HAP-1 (cell line): ENCODE measurements at regions not wholly inside any gene's neighbourhood (a gene's known extent, or its start where the extent isn't known, plus 50 kb on each side); places are given as distances from the start of the nearest gene placed in this dataset.
"Not testable (repeated sequence)": the region's sequence is repeated elsewhere in the genome, so short reads cannot be mapped to it uniquely, and the experiment has no call there.

ENCODE experiments used
- DNase-seq, 2 experiments: peaks; one replicate each; pipeline ENCODE4 v3.0.0-alpha.2; 2016 to 2020; ENCODE audit warnings: low spot score in 2 of 2
- H3K27me3 ChIP-seq: fragments of 250-450 bp; sonication (Bioruptor Pico); 2 replicates; pipeline ENCODE4 v1.5.1; 2020; ENCODE audit warnings: low read depth, mild to moderate bottlenecking, moderate library complexity
- H3K36me3 ChIP-seq: fragments of 250-450 bp; sonication (Bioruptor Pico); replicated peaks from 2 replicates; pipeline ENCODE4 v1.5.1; 2020; ENCODE audit warnings: mild to moderate bottlenecking
- H3K4me1 ChIP-seq: fragments of 250-450 bp; sonication (Bioruptor Pico); 2 replicates; pipeline ENCODE4 v1.5.1; 2020; ENCODE audit warnings: mild to moderate bottlenecking
- H3K4me3 ChIP-seq: fragments of 250-450 bp; sonication (Bioruptor Pico); 2 replicates; pipeline ENCODE4 v1.5.1; 2020; ENCODE audit warnings: mild to moderate bottlenecking, moderate library complexity
- H3K9me3 ChIP-seq: fragments of 250-450 bp; sonication (Bioruptor Pico); 2 replicates; pipeline ENCODE4 v1.5.1; 2020; ENCODE audit warnings: mild to moderate bottlenecking, moderate library complexity
- in situ Hi-C: fragments of 300-500 bp; cut with MboI; formaldehyde crosslinking; loops from 3 replicates; pipeline ENCODE4 v1.14.3; 2020; ENCODE audit warnings: low sequenced_read_pairs, inconsistent platforms, mixed read lengths

GRCh38 chr13:64160479-64160878, 2744.8 kb upstream of the PCDH20 start:
- H3K27me3 ChIP-seq, result no peaks in the 10 kb centered on the region
- in situ Hi-C loops, result no loop called here
- no peaks in the 10 kb centered on the region for H3K4me1 ChIP-seq
- H3K4me3 ChIP-seq, result no peak overlapping the region
- no peaks in the 10 kb centered on the region for H3K9me3 ChIP-seq
- no peak for DNase-seq
- H3K36me3 ChIP-seq, result no peaks in the 10 kb centered on the region

GRCh38 chr13:64158908-64159307, 2743.3 kb upstream of the PCDH20 start:
- no peak for DNase-seq
- Histone ChIP-seq H3K36me3 (no peaks in the 10 kb centered on the region), H3K9me3 (no peaks in the 10 kb centered on the region), H3K4me1 (no peaks in the 10 kb centered on the region), H3K4me3 (no peak overlapping the region), H3K27me3 (no peaks in the 10 kb centered on the region)
- in situ Hi-C loops, result no loop called here

- Histone ChIP-seq H3K4me1 (no peaks in the 10 kb centered on the region), H3K36me3 (no peaks in the 10 kb centered on the region), H3K9me3 (no peaks in the 10 kb centered on the region), H3K27me3 (no peaks in the 10 kb centered on the region), H3K4me3 (no peak overlapping the region)
- in situ Hi-C loops, result no loop called here
- peak in 1 of 2 experiments; percentile 8 for DNase-seq
These were observed 2738.9 kb upstream of the PCDH20 start for GRCh38 chr13:64154514-64154913.

- no peak overlapping the region for H3K4me3 ChIP-seq
- in situ Hi-C loops, result no loop called here
- H3K36me3 ChIP-seq, result no peaks in the 10 kb centered on the region
- DNase-seq, result no peak
- no peaks in the 10 kb centered on the region for H3K27me3 ChIP-seq
- peaks cover 3% of the 10 kb centered on the region; the same call in 1 of the 2 replicates for H3K4me1 ChIP-seq
- H3K9me3 ChIP-seq, result no peaks in the 10 kb centered on the region
These were observed 2715.0 kb upstream of the PCDH20 start for GRCh38 chr13:64130600-64130999.

GRCh38 chr13:64130171-64130570, 2714.5 kb upstream of the PCDH20 start:
- H3K36me3 ChIP-seq, result no peaks in the 10 kb centered on the region
- H3K9me3 ChIP-seq, result no peaks in the 10 kb centered on the region
- in situ Hi-C loops, result no loop called here
- peaks cover 6% of the 10 kb centered on the region; the same call in 1 of the 2 replicates for H3K4me1 ChIP-seq
- no peak for DNase-seq
- no peak overlapping the region for H3K4me3 ChIP-seq
- no peaks in the 10 kb centered on the region for H3K27me3 ChIP-seq

- no peak for DNase-seq
- H3K4me3 ChIP-seq, result no peak overlapping the region
- H3K4me1 ChIP-seq, result peaks cover 6% of the 10 kb centered on the region; the same call in 1 of the 2 replicates
- in situ Hi-C loops, result no loop called here
- no peaks in the 10 kb centered on the region for H3K27me3 ChIP-seq
- H3K9me3 ChIP-seq, result no peaks in the 10 kb centered on the region
- H3K36me3 ChIP-seq, result no peaks in the 10 kb centered on the region
These were observed 2712.2 kb upstream of the PCDH20 start for GRCh38 chr13:64127856-64128255.

- Histone ChIP-seq H3K4me3 (no peak overlapping the region), H3K27me3 (no peaks in the 10 kb centered on the region), H3K36me3 (no peaks in the 10 kb centered on the region), H3K9me3 (no peaks in the 10 kb centered on the region), H3K4me1 (peaks cover 6% of the 10 kb centered on the region; the same call in 1 of the 2 replicates)
- no peak for DNase-seq
- in situ Hi-C loops, result no loop called here
These were observed 2711.5 kb upstream of the PCDH20 start for GRCh38 chr13:64127192-64127591.

GRCh38 chr13:64121023-64121709, 2705.5 kb upstream of the PCDH20 start:
- H3K4me1 ChIP-seq, DNase-seq, H3K27me3 ChIP-seq, H3K9me3 ChIP-seq, H3K36me3 ChIP-seq, in situ Hi-C loops, H3K4me3 ChIP-seq: not testable (repeated sequence)

- no peak overlapping the region for H3K4me3 ChIP-seq
- no peak for DNase-seq
- no peaks in the 10 kb centered on the region for H3K9me3 ChIP-seq
- in situ Hi-C loops, result no loop called here
- no peaks in the 10 kb centered on the region for H3K36me3 ChIP-seq
- no peaks in the 10 kb centered on the region; the same call in 1 of the 2 replicates for H3K4me1 ChIP-seq
- no peaks in the 10 kb centered on the region for H3K27me3 ChIP-seq
These were observed 2684.3 kb upstream of the PCDH20 start for GRCh38 chr13:64099994-64100393.

GRCh38 chr13:64090311-64090710, 2674.7 kb upstream of the PCDH20 start:
- in situ Hi-C loops, result no loop called here
- H3K9me3 ChIP-seq, result no peaks in the 10 kb centered on the region
- no peaks in the 10 kb centered on the region for H3K27me3 ChIP-seq
- no peak for DNase-seq
- H3K4me3 ChIP-seq, result no peak overlapping the region
- peaks cover 7% of the 10 kb centered on the region; the same call in 1 of the 2 replicates for H3K4me1 ChIP-seq
- H3K36me3 ChIP-seq, result no peaks in the 10 kb centered on the region

- H3K9me3 ChIP-seq, result no peaks in the 10 kb centered on the region
- in situ Hi-C loops, result no loop called here
- H3K4me3 ChIP-seq, result no peak overlapping the region
- no peaks in the 10 kb centered on the region for H3K36me3 ChIP-seq
- DNase-seq, result no peak
- no peaks in the 10 kb centered on the region for H3K27me3 ChIP-seq
- no peaks in the 10 kb centered on the region for H3K4me1 ChIP-seq
These were observed 2672.8 kb upstream of the PCDH20 start for GRCh38 chr13:64088491-64088890.

GRCh38 chr13:64087624-64088023, 2672.0 kb upstream of the PCDH20 start:
- in situ Hi-C loops, result no loop called here
- no peak for DNase-seq
- no peaks in the 10 kb centered on the region for H3K4me1 ChIP-seq
- no peak overlapping the region for H3K4me3 ChIP-seq
- H3K27me3 ChIP-seq, result no peaks in the 10 kb centered on the region
- H3K9me3 ChIP-seq, result no peaks in the 10 kb centered on the region
- H3K36me3 ChIP-seq, result no peaks in the 10 kb centered on the region

- no peak for DNase-seq
- peaks cover 4% of the 10 kb centered on the region; the same call in 1 of the 2 replicates for H3K4me1 ChIP-seq
- no peaks in the 10 kb centered on the region for H3K9me3 ChIP-seq
- in situ Hi-C loops, result no loop called here
- H3K4me3 ChIP-seq, result no peak overlapping the region
- no peaks in the 10 kb centered on the region for H3K27me3 ChIP-seq
- no peaks in the 10 kb centered on the region for H3K36me3 ChIP-seq
These were observed 2668.2 kb upstream of the PCDH20 start for GRCh38 chr13:64083811-64084210.

GRCh38 chr13:64083396-64083795, 2667.7 kb upstream of the PCDH20 start:
- H3K36me3 ChIP-seq, result no peaks in the 10 kb centered on the region
- H3K27me3 ChIP-seq, result no peaks in the 10 kb centered on the region
- no peak overlapping the region for H3K4me3 ChIP-seq
- in situ Hi-C loops, result no loop called here
- DNase-seq, result no peak
- peaks cover 5% of the 10 kb centered on the region; the same call in 1 of the 2 replicates for H3K4me1 ChIP-seq
- no peaks in the 10 kb centered on the region for H3K9me3 ChIP-seq
